Endothelial cell (in vitro differentiated cells): ENCODE measurements at regions not wholly inside any gene's neighbourhood (a gene's known extent, or its start where the extent isn't known, plus 50 kb on each side); places are given as distances from the start of the nearest gene placed in this dataset.
"Not testable (repeated sequence)": the region's sequence is repeated elsewhere in the genome, so short reads cannot be mapped to it uniquely, and the experiment has no call there.

ENCODE experiments used
- DNase-seq: peaks from one replicate; pipeline ENCODE4 v3.0.0; 2021; ENCODE audit warnings: low spot score
- H3K27ac Mint-ChIP-seq: one replicate; pipeline ENCODE4 v1.8.0; 2021; ENCODE audit warnings: mixed read lengths, inconsistent platforms; ENCODE audit not compliant: unreplicated experiment
- H3K27me3 Mint-ChIP-seq: one replicate; pipeline ENCODE4 v1.8.0; 2021; ENCODE audit warnings: mild to moderate bottlenecking, moderate library complexity, mixed read lengths, inconsistent platforms; ENCODE audit not compliant: unreplicated experiment
- H3K36me3 Mint-ChIP-seq: one replicate; pipeline ENCODE4 v1.8.0; 2021; ENCODE audit warnings: mild to moderate bottlenecking, low read depth, mixed read lengths, inconsistent platforms; ENCODE audit not compliant: unreplicated experiment
- H3K4me1 Mint-ChIP-seq: one replicate; pipeline ENCODE4 v1.8.0; 2021; ENCODE audit warnings: mild to moderate bottlenecking, mixed read lengths, inconsistent platforms; ENCODE audit not compliant: unreplicated experiment
- H3K4me3 Mint-ChIP-seq: one replicate; pipeline ENCODE4 v1.8.0; 2021; ENCODE audit warnings: mild to moderate bottlenecking, mixed read lengths, inconsistent platforms; ENCODE audit not compliant: unreplicated experiment
- H3K9me3 Mint-ChIP-seq: one replicate; pipeline ENCODE4 v1.8.0; 2021; ENCODE audit warnings: mixed read lengths, inconsistent platforms; ENCODE audit not compliant: unreplicated experiment
- CTCF ChIP-seq: fragments of 200-600 bp; sonication (generic); IDR thresholded peaks from one replicate; pipeline ENCODE4 v1.5.0; 2021; ENCODE audit warnings: antibody characterized with exemption; ENCODE audit not compliant: unreplicated experiment

- H3K36me3 Mint-ChIP-seq = peaks cover 6% of the 10 kb centered on the region
Measured at GRCh38 chr13:111058796-111059506, 56.2 kb upstream of the ARHGEF7 start.

GRCh38 chr13:111058339-111058738, 56.8 kb upstream of the ARHGEF7 start:
- not testable (repeated sequence) for H3K36me3 Mint-ChIP-seq, H3K4me1 Mint-ChIP-seq, H3K27ac Mint-ChIP-seq, H3K27me3 Mint-ChIP-seq, DNase-seq, H3K9me3 Mint-ChIP-seq, H3K4me3 Mint-ChIP-seq

More at GRCh38 chr13:111058796-111059506, 56.2 kb upstream of the ARHGEF7 start:
- H3K4me1 Mint-ChIP-seq = peaks cover 9% of the 10 kb centered on the region
- H3K9me3 Mint-ChIP-seq = no peaks in the 10 kb centered on the region
- H3K4me3 Mint-ChIP-seq = no peak overlapping the region
- TF ChIP-seq CTCF = no peak
- DNase-seq = no peak
- H3K27ac Mint-ChIP-seq = no peak overlapping the region
- H3K27me3 Mint-ChIP-seq = no peaks in the 10 kb centered on the region

GRCh38 chr13:111051726-111052232, 63.3 kb upstream of the ARHGEF7 start:
- H3K27ac Mint-ChIP-seq, H3K27me3 Mint-ChIP-seq, H3K9me3 Mint-ChIP-seq, H3K4me3 Mint-ChIP-seq, DNase-seq, H3K4me1 Mint-ChIP-seq, H3K36me3 Mint-ChIP-seq: not testable (repeated sequence)

GRCh38 chr13:111051041-111051725, 63.9 kb upstream of the ARHGEF7 start:
- TF ChIP-seq CTCF = no peak
- no peak for DNase-seq
- no peak overlapping the region for H3K27ac Mint-ChIP-seq
- no peak overlapping the region for H3K4me3 Mint-ChIP-seq
- H3K4me1 Mint-ChIP-seq = no peaks in the 10 kb centered on the region
- H3K9me3 Mint-ChIP-seq = peaks cover 4% of the 10 kb centered on the region
- no peaks in the 10 kb centered on the region for H3K27me3 Mint-ChIP-seq
- peaks cover 4% of the 10 kb centered on the region for H3K36me3 Mint-ChIP-seq

GRCh38 chr13:111050539-111050879, 64.6 kb upstream of the ARHGEF7 start:
- H3K27me3 Mint-ChIP-seq = peaks cover under 1% of the 10 kb centered on the region
- TF ChIP-seq CTCF = no peak
- peaks cover 4% of the 10 kb centered on the region for H3K9me3 Mint-ChIP-seq
- peaks cover 5% of the 10 kb centered on the region for H3K36me3 Mint-ChIP-seq
- no peak overlapping the region for H3K27ac Mint-ChIP-seq
- DNase-seq = no peak
- H3K4me1 Mint-ChIP-seq = no peaks in the 10 kb centered on the region
- H3K4me3 Mint-ChIP-seq = no peak overlapping the region
